Hematopoietic multipotent progenitor cell treated with erythropoietin and hydrocortisone succinate and interleukin-3 and kit ligand, for 15 days (in vitro differentiated cells): ENCODE measurements at regions not wholly inside any gene's neighbourhood (a gene's known extent, or its start where the extent isn't known, plus 50 kb on each side); places are given as distances from the start of the nearest gene placed in this dataset.
"Not testable (repeated sequence)": the region's sequence is repeated elsewhere in the genome, so short reads cannot be mapped to it uniquely, and the experiment has no call there.

ENCODE experiments used
- DNase-seq: peaks from one replicate; pipeline ENCODE4 v3.0.0-alpha.2; 2015; ENCODE audit warnings: low spot score

DNA sequence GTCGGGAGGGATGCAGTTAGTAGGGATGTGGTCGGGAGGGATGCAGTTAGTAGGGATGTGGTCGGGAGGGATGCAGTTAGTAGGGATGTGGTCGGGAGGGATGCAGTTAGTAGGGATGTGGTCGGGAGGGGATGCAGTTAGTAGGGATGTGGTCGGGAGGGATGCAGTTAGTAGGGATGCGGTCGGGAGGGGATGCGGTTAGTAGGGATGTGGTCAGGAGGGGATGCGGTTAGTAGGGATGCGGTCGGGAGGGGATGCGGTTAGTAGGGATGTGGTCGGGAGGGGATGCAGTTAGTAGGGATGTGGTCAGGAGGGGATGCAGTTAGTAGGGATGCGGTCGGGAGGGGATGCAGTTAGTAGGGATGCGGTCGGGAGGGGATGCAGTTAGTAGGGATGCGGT is 96.2 kb downstream of the BDH1 start:
- DNase-seq: not testable (repeated sequence)

DNA sequence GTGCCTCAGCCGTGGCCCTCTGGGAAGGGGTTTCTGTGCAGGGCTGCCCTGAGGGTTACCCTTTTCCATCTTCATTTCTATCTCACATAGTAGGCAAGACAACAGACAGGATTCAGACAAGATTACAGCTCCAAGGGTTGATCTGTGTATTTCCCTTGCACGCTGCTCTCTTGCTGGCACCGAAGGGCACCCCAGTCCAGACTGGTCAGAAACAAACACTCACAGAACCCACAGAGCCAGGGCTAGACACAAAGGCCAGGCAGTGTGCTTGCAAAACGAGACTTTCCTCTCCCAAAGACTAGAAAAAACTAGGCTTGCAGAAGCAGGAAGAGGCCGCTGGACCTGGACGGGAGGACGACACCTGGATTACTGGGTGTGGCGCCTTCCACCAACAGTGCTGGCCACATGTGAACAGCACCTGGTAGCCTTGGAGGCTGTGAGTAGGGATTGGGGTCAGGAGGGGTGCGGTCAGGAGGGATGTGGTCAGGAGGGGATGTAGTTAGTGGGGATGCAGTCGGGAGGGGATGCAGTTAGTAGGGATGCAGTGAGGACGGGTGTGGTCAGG is 96.8 kb downstream of the BDH1 start:
- DNase-seq: no peak

- DNase-seq: no peak
Measured at GRCh38 chr3:197458179-197458707, 97.5 kb downstream of the BDH1 start.

DNA sequence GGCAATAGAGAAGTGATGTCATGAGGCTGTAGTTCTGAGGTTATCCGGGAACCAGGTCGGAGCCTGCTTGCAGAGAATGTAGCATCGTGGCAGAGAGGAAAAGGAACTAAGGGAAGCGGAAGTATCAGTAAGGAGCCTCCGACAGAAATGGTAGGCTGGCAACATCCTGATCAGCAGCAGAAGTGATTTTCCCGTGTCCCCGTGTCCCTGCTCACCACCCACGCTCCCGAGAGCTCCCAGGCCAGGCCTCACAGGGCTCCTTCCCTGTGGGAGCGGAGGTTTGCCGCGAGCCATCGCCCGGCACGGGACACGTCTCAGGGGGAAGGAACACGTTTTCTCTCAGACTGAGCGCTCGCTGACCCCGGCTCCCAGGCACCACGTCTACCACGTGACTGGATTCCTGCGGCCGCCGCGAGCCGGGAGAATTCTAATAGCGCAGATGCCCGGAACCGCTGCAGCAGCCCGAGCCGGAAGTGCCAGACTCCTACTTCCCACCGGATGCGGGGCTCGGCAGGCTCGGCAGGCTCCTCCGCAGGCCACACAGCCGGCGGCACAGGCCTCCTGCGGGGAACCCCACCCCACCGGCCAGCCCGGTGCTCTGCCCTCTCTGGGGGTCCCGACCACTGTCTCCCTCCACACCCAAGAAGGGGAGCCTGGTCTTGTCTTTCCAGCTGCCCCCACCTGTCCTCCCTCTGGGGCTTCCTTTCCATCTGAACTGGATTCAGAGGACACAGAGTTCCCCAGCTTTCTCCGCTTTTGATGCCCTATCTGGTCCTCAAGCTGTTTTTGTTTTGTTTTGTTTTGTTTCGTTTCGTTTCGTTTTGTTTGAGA is 99.3 kb downstream of the BDH1 start:
- DNase-seq: no peak

GRCh38 chr3:197454841-197455240 is 100.9 kb downstream of the BDH1 start:
- not testable (repeated sequence) for DNase-seq

DNA sequence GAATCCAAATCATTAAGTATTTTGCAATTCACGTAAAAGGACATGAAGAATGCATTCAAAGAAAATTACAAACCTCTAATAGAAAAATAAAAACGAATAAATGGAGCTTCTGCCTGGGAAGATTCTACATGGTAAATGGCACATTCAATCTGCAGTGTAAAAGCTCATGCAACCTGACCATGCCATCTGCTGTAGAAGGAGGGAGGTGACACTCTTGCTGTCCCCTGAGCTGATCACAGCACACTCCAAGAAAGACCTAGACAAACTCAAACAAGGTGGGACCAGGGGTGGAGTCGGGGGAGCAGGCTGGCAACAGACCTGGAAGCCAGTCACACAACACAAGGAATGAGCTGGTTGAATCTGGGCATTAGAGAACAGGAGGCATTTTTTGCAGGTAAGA is 101.8 kb downstream of the BDH1 start:
- DNase-seq: no peak

- no peak for DNase-seq
Measured at GRCh38 chr3:197450810-197451209, 105.0 kb downstream of the BDH1 start.

DNA sequence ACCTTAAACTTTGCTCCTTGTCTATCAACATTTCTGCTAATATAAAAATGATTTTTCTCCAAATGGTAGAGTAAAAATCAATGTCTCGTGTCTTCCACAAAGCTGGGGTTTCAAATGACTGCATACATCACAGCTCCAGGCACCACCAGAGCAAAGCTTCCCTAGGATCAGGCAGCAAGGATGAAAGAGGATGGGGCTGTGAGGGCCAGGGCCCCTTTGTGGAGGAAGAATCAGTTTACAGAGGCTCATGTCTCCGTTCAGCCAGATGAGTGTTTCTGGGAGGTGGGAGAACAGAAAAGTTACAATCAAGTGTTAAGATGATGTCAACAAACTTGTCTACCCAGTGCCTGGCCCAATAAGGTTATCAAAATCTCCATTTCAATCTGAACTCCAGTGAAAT is 105.5 kb downstream of the BDH1 start:
- DNase-seq: no peak

GRCh38 chr3:197449181-197449580 is 106.6 kb downstream of the BDH1 start:
- DNase-seq: not testable (repeated sequence)

- DNase-seq: not testable (repeated sequence)
Measured at GRCh38 chr3:197447781-197448180, 108.0 kb downstream of the BDH1 start.

- no peak for DNase-seq
Measured at GRCh38 chr3:197447057-197447456, 108.7 kb downstream of the BDH1 start.

DNA sequence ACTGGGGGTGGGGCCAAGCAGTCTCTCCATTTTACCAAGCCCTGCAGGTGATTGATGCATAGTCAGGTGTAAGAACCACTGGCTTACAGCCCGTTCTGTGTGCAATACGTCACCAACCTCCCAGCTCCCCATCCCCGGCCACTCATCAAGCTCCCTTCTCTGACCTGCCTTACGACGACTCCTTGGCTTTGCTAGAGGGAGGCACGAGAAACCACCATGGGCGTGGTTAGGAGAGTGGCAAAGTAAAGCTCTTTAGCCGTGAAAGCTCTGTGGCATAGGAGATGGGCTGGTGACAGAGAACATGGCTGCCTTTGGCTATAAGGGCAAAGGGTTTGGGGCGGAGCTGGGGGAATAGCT is 109.1 kb downstream of the BDH1 start:
- no peak for DNase-seq

DNA sequence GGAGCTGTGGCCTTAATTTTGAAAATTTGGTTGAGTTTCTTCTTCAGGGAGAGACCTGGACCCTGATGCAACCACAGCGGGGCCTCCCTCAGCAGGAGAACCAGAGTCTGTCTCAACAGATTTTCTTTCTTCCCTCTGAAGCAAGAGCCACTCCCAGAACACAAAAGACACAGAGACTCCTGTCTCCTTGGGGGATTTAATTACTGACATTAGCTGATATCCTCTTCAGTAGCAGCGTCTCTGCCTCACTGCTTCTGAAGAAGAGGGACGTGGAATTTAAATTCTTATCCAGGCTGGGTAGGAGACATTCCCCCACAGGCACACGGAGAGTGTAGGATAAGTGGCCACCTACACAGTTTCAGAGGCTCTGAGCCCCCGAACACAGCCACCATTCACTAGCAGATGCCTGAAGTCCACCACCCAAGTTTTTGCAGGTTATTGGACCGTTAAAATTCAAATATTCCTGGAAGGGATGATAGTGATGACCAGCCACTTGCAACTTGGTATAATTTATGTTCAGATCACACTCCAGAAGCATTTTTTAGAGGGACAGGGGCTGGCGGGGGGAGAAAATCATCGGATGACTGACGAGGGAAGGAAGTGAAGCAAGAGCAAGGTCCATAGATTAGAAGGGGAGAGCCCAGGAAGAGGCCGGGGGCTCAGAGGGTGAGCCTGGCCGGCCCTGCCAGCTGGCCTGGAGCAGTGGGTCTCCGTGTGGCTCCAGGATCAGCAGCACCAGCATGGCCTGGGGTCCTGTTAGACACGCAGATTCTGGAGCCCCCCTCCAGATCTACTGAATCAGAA is 109.7 kb downstream of the BDH1 start:
- DNase-seq: no peak

GRCh38 chr3:197444793-197445379 is 110.9 kb downstream of the BDH1 start:
- no peak for DNase-seq

DNA sequence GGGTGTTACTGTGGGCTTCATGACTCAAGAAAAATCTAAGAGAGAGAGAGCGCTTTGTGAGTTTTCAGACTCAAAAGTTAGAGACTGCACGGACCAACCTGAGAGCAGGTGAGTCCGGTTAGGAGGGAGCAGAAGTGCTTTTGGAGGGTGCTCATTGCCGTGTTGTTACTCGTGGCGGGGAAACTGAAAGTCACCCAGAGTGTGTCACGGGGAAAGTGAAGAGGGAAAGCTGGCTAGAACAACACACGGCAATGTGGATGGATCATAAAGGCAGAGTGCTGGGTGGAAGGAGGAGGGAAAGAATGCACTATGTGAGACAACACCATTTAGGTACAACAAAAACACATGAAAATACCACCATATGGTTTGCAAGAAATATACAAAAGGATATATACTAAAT is 112.3 kb downstream of the BDH1 start:
- no peak for DNase-seq

- DNase-seq: no peak
Measured at GRCh38 chr3:197440717-197441303, 115.0 kb downstream of the BDH1 start.

DNA sequence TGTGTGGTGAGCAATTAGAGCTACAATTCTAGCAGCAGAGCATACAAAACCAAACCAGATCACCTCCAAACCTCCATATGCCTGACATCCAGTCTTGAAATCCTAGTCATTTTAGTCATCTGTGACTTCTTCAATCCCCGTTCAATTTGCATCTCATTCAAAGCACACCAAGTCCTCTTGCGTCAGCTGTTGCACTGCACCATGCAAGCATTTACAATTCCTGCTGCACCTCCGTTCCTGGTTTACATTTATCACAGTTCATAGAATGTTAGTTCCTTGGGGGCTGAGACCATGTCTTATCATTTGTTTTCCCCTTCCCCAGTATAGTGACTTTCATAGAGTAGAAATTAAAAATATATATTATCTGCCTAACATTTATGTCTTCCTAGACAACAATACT is 116.9 kb downstream of the BDH1 start:
- DNase-seq: no peak

DNA sequence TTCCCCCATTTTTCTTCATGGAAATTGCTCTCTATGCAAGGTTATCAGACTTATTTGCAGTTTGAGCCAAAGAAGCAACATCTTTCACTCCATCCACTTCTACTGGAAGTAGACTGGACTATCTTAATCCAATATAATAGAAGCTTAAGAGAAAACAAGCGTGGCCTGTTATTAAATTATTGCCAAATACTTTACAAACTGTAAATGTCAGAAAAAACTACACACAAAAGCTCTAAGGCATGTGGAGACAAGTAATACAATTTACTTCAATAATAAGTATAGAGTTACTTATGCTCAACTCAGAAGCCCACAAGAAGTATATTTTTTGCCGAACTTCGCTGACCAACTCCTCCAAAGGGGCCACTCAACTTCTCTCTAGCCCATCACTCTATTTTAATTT is 120.3 kb downstream of the BDH1 start:
- no peak for DNase-seq

- DNase-seq: no peak
Measured at GRCh38 chr3:197434830-197435229, 120.9 kb downstream of the BDH1 start.

- DNase-seq: no peak
Measured at GRCh38 chr3:197432384-197433127, 123.2 kb downstream of the BDH1 start.

DNA sequence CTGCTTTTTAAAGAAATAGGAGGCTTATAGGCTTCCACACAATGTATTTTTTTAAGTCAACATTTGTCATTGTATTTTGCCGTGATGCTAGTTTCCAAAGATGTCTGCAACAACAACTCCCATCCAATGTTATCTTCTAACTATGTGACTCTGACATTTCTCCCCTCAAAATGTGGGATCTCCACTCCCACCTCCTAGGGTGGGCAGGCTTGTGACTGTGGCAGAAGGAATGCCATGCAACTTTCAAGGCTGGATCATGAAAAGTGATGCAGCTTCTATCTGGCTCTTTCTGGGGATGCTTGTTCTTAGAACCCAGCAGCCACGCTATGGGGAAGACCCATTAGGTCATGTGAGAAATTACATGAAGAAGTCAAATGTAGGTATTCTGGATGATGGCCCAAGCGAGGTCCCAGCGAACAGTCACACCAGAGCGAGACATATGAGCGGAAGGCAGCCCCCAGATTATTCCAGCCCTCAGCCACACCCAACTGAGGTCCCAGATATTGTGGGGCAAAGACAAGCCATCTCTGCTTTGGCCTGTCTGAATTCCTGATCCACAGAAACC is 124.3 kb downstream of the BDH1 start:
- DNase-seq: no peak
